ENCODE measurements at regions not wholly inside any gene's neighbourhood (a gene's known extent, or its start where the extent isn't known, plus 50 kb on each side); places are given as distances from the start of the nearest gene placed in this dataset.

GRCh38 chr3:181855825-181856224 lies 144.1 kb downstream of the SOX2 start:
- in situ Hi-C loops (cut with MboI; ENCODE audit: low sequenced_read_pairs): no loop called here

GRCh38 chr3:181859518-181859917 lies 147.8 kb downstream of the SOX2 start:
- in situ Hi-C loops (cut with MboI; ENCODE audit: low sequenced_read_pairs): no loop called here

- in situ Hi-C loops (cut with MboI; ENCODE audit: low sequenced_read_pairs): no loop called here
These were observed 148.5 kb downstream of the SOX2 start for GRCh38 chr3:181860235-181860634.

- in situ Hi-C loops (cut with MboI; ENCODE audit: low sequenced_read_pairs): no loop called here
These were observed 150.8 kb downstream of the SOX2 start for GRCh38 chr3:181862502-181862901.

- in situ Hi-C loops (cut with MboI; ENCODE audit: low sequenced_read_pairs): no loop called here
These were observed 156.9 kb downstream of the SOX2 start for GRCh38 chr3:181868576-181869082.

- in situ Hi-C loops (cut with MboI; ENCODE audit: low sequenced_read_pairs): no loop called here
These were observed 161.2 kb downstream of the SOX2 start for GRCh38 chr3:181872887-181873286.

- in situ Hi-C loops (cut with MboI; ENCODE audit: low sequenced_read_pairs): no loop called here
These were observed 168.2 kb downstream of the SOX2 start for GRCh38 chr3:181879926-181880325.

GRCh38 chr3:181880331-181880730 lies 168.6 kb downstream of the SOX2 start:
- in situ Hi-C loops (cut with MboI; ENCODE audit: low sequenced_read_pairs): no loop called here

- in situ Hi-C loops (cut with MboI; ENCODE audit: low sequenced_read_pairs): no loop called here
These were observed 170.0 kb downstream of the SOX2 start for GRCh38 chr3:181881749-181882148.

GRCh38 chr3:181885868-181886630 lies 174.3 kb downstream of the SOX2 start:
- in situ Hi-C loops (cut with MboI; ENCODE audit: low sequenced_read_pairs): no loop called here

- in situ Hi-C loops (cut with MboI; ENCODE audit: low sequenced_read_pairs): no loop called here
These were observed 175.0 kb downstream of the SOX2 start for GRCh38 chr3:181886676-181887075.

- in situ Hi-C loops (cut with MboI; ENCODE audit: low sequenced_read_pairs): no loop called here
These were observed 176.0 kb downstream of the SOX2 start for GRCh38 chr3:181887685-181888084.

- in situ Hi-C loops (cut with MboI; ENCODE audit: low sequenced_read_pairs): no loop called here
These were observed 176.5 kb downstream of the SOX2 start for GRCh38 chr3:181888234-181888633.

- in situ Hi-C loops (cut with MboI; ENCODE audit: low sequenced_read_pairs): no loop called here
These were observed 181.1 kb downstream of the SOX2 start for GRCh38 chr3:181892848-181893247.

- in situ Hi-C loops (cut with MboI; ENCODE audit: low sequenced_read_pairs): no loop called here
These were observed 184.9 kb downstream of the SOX2 start for GRCh38 chr3:181896605-181897004.

- in situ Hi-C loops (cut with MboI; ENCODE audit: low sequenced_read_pairs): no loop called here
These were observed 188.0 kb downstream of the SOX2 start for GRCh38 chr3:181899702-181900101.

GRCh38 chr3:181901626-181902025 lies 189.9 kb downstream of the SOX2 start:
- in situ Hi-C loops (cut with MboI; ENCODE audit: low sequenced_read_pairs): no loop called here

GRCh38 chr3:181906338-181906737 lies 194.6 kb downstream of the SOX2 start:
- in situ Hi-C loops (cut with MboI; ENCODE audit: low sequenced_read_pairs): no loop called here

- in situ Hi-C loops (cut with MboI; ENCODE audit: low sequenced_read_pairs): no loop called here
These were observed 197.5 kb downstream of the SOX2 start for GRCh38 chr3:181909241-181909640.

GRCh38 chr3:181912384-181912783 lies 200.7 kb downstream of the SOX2 start:
- in situ Hi-C loops (cut with MboI; ENCODE audit: low sequenced_read_pairs): no loop called here

- in situ Hi-C loops (cut with MboI; ENCODE audit: low sequenced_read_pairs): no loop called here
These were observed 201.5 kb downstream of the SOX2 start for GRCh38 chr3:181913254-181913653.

GRCh38 chr3:181915551-181915950 lies 203.8 kb downstream of the SOX2 start:
- in situ Hi-C loops (cut with MboI; ENCODE audit: low sequenced_read_pairs): no loop called here

- in situ Hi-C loops (cut with MboI; ENCODE audit: low sequenced_read_pairs): no loop called here
These were observed 204.3 kb downstream of the SOX2 start for GRCh38 chr3:181916013-181916412.
